ENCODE measurements at regions not wholly inside any gene's neighbourhood (a gene's known extent, or its start where the extent isn't known, plus 50 kb on each side); places are given as distances from the start of the nearest gene placed in this dataset.

DNA sequence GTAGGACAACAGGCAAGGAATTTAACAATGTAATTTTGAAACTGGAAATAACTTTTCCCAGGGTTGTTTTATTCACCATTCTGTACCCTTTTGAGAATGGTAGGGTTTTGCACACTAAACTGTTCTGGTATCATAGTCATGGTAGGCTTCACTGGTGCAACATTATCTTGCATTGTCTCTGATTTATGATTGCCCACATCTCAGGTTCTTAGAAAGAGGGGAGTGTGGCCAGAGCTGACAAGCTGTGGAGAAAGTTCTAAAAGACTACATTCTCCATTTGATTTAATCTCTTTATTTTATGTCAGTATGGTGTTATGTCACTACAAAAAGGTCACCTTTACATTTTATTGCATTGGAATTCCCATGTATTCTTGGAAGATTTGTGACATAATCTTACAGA lies 447.3 kb downstream of the GRIA2 start:
- Histone ChIP-seq H3K4me1 (replicated peaks; ENCODE audit: insufficient read depth) (no peaks in the 10 kb centered on the region), H3K4me2 (no peak overlapping the region), H3K79me2 (ENCODE audit: low read depth) (no peaks in the 10 kb centered on the region), H3K9me2 (ENCODE audit: insufficient read depth) (no peaks in the 10 kb centered on the region), H3F3A (ENCODE audit: insufficient read depth, low read depth) (no peaks in the 10 kb centered on the region), H3K27ac (no peak overlapping the region), H2AFZ (no peak overlapping the region), H3K4me3 (no peak overlapping the region), H3K36me3 (ENCODE audit: low read depth) (no peaks in the 10 kb centered on the region), H3K27me3 (ENCODE audit: insufficient read depth, low read depth) (no peaks in the 10 kb centered on the region), H3K9me3 (ENCODE audit: insufficient read depth, low read depth) (no peaks in the 10 kb centered on the region), H4K20me1 (ENCODE audit: insufficient read depth) (no peaks in the 10 kb centered on the region)
- POLR2A ChIA-PET (ENCODE audit: unreplicated experiment): no interaction called here
- no peak for DNase-seq
- intact Hi-C loops (cut with micrococcal nuclease; ENCODE audit: unreplicated experiment): no loop called here
- BruUV-seq (replicated peaks): no TSS peak
- CTCF ChIA-PET: no interaction called here
- TF ChIP-seq, protein P1, sequence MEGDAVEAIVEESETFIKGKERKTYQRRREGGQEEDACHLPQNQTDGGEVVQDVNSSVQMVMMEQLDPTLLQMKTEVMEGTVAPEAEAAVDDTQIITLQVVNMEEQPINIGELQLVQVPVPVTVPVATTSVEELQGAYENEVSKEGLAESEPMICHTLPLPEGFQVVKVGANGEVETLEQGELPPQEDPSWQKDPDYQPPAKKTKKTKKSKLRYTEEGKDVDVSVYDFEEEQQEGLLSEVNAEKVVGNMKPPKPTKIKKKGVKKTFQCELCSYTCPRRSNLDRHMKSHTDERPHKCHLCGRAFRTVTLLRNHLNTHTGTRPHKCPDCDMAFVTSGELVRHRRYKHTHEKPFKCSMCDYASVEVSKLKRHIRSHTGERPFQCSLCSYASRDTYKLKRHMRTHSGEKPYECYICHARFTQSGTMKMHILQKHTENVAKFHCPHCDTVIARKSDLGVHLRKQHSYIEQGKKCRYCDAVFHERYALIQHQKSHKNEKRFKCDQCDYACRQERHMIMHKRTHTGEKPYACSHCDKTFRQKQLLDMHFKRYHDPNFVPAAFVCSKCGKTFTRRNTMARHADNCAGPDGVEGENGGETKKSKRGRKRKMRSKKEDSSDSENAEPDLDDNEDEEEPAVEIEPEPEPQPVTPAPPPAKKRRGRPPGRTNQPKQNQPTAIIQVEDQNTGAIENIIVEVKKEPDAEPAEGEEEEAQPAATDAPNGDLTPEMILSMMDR (conservative IDR thresholded peaks at IDR 0.05): no peak
- no peak for TF ChIP-seq EZH2 (IDR thresholded peaks at IDR 0.05; ENCODE audit: low read depth)

- no peak for DNase-seq
- Histone ChIP-seq H3K36me3 (ENCODE audit: low read depth) (no peaks in the 10 kb centered on the region), H2AFZ (no peak overlapping the region), H3K4me3 (no peak overlapping the region), H3K9me3 (ENCODE audit: insufficient read depth, low read depth) (no peaks in the 10 kb centered on the region), H3K27me3 (ENCODE audit: insufficient read depth, low read depth) (no peaks in the 10 kb centered on the region), H3K4me2 (no peak overlapping the region), H3K4me1 (replicated peaks; ENCODE audit: insufficient read depth) (no peaks in the 10 kb centered on the region), H4K20me1 (ENCODE audit: insufficient read depth) (no peaks in the 10 kb centered on the region), H3F3A (ENCODE audit: insufficient read depth, low read depth) (no peaks in the 10 kb centered on the region), H3K27ac (no peak overlapping the region), H3K79me2 (ENCODE audit: low read depth) (no peaks in the 10 kb centered on the region), H3K9me2 (ENCODE audit: insufficient read depth) (no peaks in the 10 kb centered on the region)
- POLR2A ChIA-PET (ENCODE audit: unreplicated experiment): no interaction called here
- CTCF ChIA-PET: no interaction called here
- TF ChIP-seq EZH2 (IDR thresholded peaks at IDR 0.05; ENCODE audit: low read depth): no peak
- TF ChIP-seq, protein P1 (conservative IDR thresholded peaks at IDR 0.05): no peak
- intact Hi-C loops (cut with micrococcal nuclease; ENCODE audit: unreplicated experiment): no loop called here
- BruUV-seq (replicated peaks): no TSS peak
Measured at GRCh38 chr4:157664726-157665125, 444.2 kb downstream of the GRIA2 start.

GRCh38 chr4:157655096-157655809 lies 434.7 kb downstream of the GRIA2 start:
- BruUV-seq (replicated peaks): no TSS peak
- no peaks in the 10 kb centered on the region for H3K9me3 ChIP-seq (ENCODE audit: insufficient read depth, low read depth)
- ChIA-PET CTCF (no interaction called here), POLR2A (ENCODE audit: unreplicated experiment) (no interaction called here)
- TF ChIP-seq, protein P1 (conservative IDR thresholded peaks at IDR 0.05): no peak
- no peak for TF ChIP-seq EZH2 (IDR thresholded peaks at IDR 0.05; ENCODE audit: low read depth)
- H3K27me3 ChIP-seq (ENCODE audit: insufficient read depth, low read depth): no peaks in the 10 kb centered on the region
- no peaks in the 10 kb centered on the region for H3K4me1 ChIP-seq (replicated peaks; ENCODE audit: insufficient read depth)
- intact Hi-C loops (cut with micrococcal nuclease; ENCODE audit: unreplicated experiment): no loop called here
- H3K4me3 ChIP-seq: no peak overlapping the region
- DNase-seq: no peak
- H4K20me1 ChIP-seq (ENCODE audit: insufficient read depth): no peaks in the 10 kb centered on the region
- no peak overlapping the region for H3K4me2 ChIP-seq
- H3K27ac ChIP-seq: no peak overlapping the region
- H3K79me2 ChIP-seq (ENCODE audit: low read depth): no peaks in the 10 kb centered on the region
- no peaks in the 10 kb centered on the region; the same call in 1 of the 2 replicates for H3K36me3 ChIP-seq (ENCODE audit: low read depth)
- H3K9me2 ChIP-seq (ENCODE audit: insufficient read depth): no peaks in the 10 kb centered on the region
- no peaks in the 10 kb centered on the region for H3F3A ChIP-seq (ENCODE audit: insufficient read depth, low read depth)
- H2AFZ ChIP-seq: no peak overlapping the region

Data from PC-9 (cell line).